ENCODE measurements at regions not wholly inside any gene's neighbourhood (a gene's known extent, or its start where the extent isn't known, plus 50 kb on each side); places are given as distances from the start of the nearest gene placed in this dataset.

DNA sequence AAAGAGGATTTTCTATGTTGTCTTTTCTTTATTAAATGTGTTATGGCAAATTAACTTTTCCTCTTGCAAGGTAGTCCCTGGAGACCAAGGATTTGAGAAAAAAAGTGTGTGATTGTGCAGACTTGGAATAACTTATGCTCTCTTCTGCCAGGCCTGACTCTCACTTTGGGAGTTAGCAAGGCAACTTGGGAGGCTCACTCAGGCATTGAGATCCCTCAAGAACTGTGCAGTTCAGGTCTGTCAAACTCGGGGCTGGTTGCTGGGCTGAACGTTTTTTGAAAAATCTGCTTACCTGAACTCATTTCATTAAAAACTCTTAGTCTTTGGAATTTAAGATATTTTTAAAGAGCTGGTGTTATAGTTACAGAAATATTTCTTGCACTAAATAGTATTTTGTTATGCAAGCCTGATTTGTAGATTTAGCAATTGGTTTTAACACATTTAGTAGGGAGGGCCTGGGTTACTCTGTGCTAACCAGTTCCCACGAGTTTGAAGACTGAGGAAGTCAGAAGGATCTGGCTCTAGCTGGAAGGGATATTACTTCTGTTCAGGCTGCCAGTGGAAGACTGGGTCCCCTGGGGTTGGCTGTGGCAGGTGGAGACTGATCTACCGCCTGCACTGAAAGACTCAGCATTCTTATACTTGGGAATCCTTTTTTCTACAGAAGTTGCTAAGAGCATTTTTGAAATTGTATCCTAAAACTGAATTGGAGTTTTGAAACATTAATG is 150.4 kb upstream of the PCSK5 start:
- TF ChIP-seq, protein P1, sequence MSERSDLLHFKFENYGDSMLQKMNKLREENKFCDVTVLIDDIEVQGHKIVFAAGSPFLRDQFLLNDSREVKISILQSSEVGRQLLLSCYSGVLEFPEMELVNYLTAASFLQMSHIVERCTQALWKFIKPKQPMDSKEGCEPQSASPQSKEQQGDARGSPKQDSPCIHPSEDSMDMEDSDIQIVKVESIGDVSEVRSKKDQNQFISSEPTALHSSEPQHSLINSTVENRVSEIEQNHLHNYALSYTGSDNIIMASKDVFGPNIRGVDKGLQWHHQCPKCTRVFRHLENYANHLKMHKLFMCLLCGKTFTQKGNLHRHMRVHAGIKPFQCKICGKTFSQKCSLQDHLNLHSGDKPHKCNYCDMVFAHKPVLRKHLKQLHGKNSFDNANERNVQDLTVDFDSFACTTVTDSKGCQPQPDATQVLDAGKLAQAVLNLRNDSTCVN (tag by site-specific recombination; optimal IDR thresholded peaks at IDR 0.05): no peak
- TF ChIP-seq ZNF830 (tag by site-specific recombination; IDR thresholded peaks at IDR 0.05; ENCODE audit: low read depth) (no peak), ZNF48 (tag by site-specific recombination; IDR thresholded peaks at IDR 0.05) (no peak), ZNF610 (tag by site-specific recombination; IDR thresholded peaks at IDR 0.05; ENCODE audit: borderline replicate concordance) (no peak)
- H3K27ac ChIP-seq (ENCODE audit: extremely low read depth, low read depth, low read length): no peak overlapping the region
- ChIA-PET CTCF (no interaction called here), POLR2A (no interaction called here)
- no peak overlapping the region for H3K4me3 ChIP-seq (ENCODE audit: low read depth, low read length)
- H3K36me3 ChIP-seq (ENCODE audit: control insufficient read depth in 2 of 2, insufficient read depth in 1 of 2, low read length in 2 of 2): no peaks in the 10 kb centered on the region
- H3K4me1 ChIP-seq (ENCODE audit: control insufficient read depth, insufficient read depth, low read length): no peaks in the 10 kb centered on the region
- H3K9me3 ChIP-seq (ENCODE audit: control insufficient read depth, insufficient read depth, low read depth, low read length): no peaks in the 10 kb centered on the region

DNA sequence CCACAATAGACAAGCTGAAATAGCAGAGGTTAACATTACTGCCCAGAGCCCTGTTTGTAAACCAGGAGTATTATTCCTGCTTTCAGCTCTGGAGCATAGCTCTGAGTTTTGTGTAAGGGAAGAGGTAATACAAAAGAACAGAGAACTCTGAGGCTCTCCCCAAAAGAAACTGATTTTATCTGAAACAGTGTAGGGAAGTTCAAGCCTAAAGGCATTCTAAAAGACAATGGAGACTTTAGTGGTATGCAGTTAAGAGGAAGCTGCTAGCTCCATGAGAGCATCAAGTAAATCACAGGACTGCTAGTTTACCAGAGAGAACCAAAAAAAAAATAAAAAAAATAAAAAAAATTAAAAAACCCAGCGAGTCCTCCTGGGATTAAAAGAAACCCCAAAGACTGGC is 146.6 kb upstream of the PCSK5 start:
- Histone ChIP-seq H3K9me3 (ENCODE audit: control insufficient read depth, insufficient read depth, low read depth, low read length) (no peaks in the 10 kb centered on the region), H3K4me1 (ENCODE audit: control insufficient read depth, insufficient read depth, low read length) (no peaks in the 10 kb centered on the region), H3K4me3 (ENCODE audit: low read depth, low read length) (no peak overlapping the region), H3K36me3 (ENCODE audit: control insufficient read depth in 2 of 2, insufficient read depth in 1 of 2, low read length in 2 of 2) (no peaks in the 10 kb centered on the region), H3K27ac (ENCODE audit: extremely low read depth, low read depth, low read length) (no peak overlapping the region)
- TF ChIP-seq, protein P2, sequence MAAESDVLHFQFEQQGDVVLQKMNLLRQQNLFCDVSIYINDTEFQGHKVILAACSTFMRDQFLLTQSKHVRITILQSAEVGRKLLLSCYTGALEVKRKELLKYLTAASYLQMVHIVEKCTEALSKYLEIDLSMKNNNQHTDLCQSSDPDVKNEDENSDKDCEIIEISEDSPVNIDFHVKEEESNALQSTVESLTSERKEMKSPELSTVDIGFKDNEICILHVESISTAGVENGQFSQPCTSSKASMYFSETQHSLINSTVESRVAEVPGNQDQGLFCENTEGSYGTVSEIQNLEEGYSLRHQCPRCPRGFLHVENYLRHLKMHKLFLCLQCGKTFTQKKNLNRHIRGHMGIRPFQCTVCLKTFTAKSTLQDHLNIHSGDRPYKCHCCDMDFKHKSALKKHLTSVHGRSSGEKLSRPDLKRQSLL (tag by site-specific recombination; IDR thresholded peaks at IDR 0.05): no peak
- TF ChIP-seq ZNF133 (tag by site-specific recombination; IDR thresholded peaks at IDR 0.05) (no peak), ZNF23 (tag by site-specific recombination; IDR thresholded peaks at IDR 0.05; ENCODE audit: borderline replicate concordance) (no peak), ZNF354C (tag by site-specific recombination; IDR thresholded peaks at IDR 0.05; ENCODE audit: borderline replicate concordance, low read depth) (no peak), ZNF416 (tag by site-specific recombination; IDR thresholded peaks at IDR 0.05) (no peak), SP7 (tag by site-specific recombination; IDR thresholded peaks at IDR 0.05) (no peak)
- TF ChIP-seq, protein P3, sequence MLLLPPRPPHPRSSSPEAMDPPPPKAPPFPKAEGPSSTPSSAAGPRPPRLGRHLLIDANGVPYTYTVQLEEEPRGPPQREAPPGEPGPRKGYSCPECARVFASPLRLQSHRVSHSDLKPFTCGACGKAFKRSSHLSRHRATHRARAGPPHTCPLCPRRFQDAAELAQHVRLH (tag by site-specific recombination; IDR thresholded peaks at IDR 0.05): no peak
- TF ChIP-seq, protein P4, sequence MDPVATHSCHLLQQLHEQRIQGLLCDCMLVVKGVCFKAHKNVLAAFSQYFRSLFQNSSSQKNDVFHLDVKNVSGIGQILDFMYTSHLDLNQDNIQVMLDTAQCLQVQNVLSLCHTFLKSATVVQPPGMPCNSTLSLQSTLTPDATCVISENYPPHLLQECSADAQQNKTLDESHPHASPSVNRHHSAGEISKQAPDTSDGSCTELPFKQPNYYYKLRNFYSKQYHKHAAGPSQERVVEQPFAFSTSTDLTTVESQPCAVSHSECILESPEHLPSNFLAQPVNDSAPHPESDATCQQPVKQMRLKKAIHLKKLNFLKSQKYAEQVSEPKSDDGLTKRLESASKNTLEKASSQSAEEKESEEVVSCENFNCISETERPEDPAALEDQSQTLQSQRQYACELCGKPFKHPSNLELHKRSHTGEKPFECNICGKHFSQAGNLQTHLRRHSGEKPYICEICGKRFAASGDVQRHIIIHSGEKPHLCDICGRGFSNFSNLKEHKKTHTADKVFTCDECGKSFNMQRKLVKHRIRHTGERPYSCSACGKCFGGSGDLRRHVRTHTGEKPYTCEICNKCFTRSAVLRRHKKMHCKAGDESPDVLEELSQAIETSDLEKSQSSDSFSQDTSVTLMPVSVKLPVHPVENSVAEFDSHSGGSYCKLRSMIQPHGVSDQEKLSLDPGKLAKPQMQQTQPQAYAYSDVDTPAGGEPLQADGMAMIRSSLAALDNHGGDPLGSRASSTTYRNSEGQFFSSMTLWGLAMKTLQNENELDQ (tag by site-specific recombination; IDR thresholded peaks at IDR 0.05; ENCODE audit: low read depth): no peak
- TF ChIP-seq, protein P5, sequence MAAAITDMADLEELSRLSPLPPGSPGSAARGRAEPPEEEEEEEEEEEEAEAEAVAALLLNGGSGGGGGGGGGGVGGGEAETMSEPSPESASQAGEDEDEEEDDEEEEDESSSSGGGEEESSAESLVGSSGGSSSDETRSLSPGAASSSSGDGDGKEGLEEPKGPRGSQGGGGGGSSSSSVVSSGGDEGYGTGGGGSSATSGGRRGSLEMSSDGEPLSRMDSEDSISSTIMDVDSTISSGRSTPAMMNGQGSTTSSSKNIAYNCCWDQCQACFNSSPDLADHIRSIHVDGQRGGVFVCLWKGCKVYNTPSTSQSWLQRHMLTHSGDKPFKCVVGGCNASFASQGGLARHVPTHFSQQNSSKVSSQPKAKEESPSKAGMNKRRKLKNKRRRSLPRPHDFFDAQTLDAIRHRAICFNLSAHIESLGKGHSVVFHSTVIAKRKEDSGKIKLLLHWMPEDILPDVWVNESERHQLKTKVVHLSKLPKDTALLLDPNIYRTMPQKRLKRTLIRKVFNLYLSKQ (tag by site-specific recombination; IDR thresholded peaks at IDR 0.05; ENCODE audit: borderline replicate concordance): no peak
- TF ChIP-seq, protein P6, sequence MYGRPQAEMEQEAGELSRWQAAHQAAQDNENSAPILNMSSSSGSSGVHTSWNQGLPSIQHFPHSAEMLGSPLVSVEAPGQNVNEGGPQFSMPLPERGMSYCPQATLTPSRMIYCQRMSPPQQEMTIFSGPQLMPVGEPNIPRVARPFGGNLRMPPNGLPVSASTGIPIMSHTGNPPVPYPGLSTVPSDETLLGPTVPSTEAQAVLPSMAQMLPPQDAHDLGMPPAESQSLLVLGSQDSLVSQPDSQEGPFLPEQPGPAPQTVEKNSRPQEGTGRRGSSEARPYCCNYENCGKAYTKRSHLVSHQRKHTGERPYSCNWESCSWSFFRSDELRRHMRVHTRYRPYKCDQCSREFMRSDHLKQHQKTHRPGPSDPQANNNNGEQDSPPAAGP (tag by site-specific recombination; IDR thresholded peaks at IDR 0.05): no peak
- CTCF ChIA-PET: interaction anchor here (0.6 kb wide), 1 partner anchor 22 kb away, joined by 5 read pairs; no protein-coding TSS in a partner anchor
- POLR2A ChIA-PET: no interaction called here

Data from HEK293 (cell line).